Cerebellar cortex (tissue), 1 donor: ENCODE measurements at regions not wholly inside any gene's neighbourhood (a gene's known extent, or its start where the extent isn't known, plus 50 kb on each side); places are given as distances from the start of the nearest gene placed in this dataset.
"Not testable (repeated sequence)": the region's sequence is repeated elsewhere in the genome, so short reads cannot be mapped to it uniquely, and the experiment has no call there.

ENCODE experiments used
- DNase-seq: peaks from one replicate; pipeline ENCODE4 v3.0.0-alpha.2; 2015; ENCODE audit warnings: low spot score

- not testable (repeated sequence) for DNase-seq
These were observed 59.1 kb upstream of the UBE2E2 start for GRCh38 chr3:23144051-23144450.

GRCh38 chr3:23146163-23146562, 57.0 kb upstream of the UBE2E2 start:
- no peak for DNase-seq

GRCh38 chr3:23152989-23153388, 50.1 kb upstream of the UBE2E2 start:
- no peak for DNase-seq
